SKM-1 (cell line): ENCODE measurements at regions not wholly inside any gene's neighbourhood (a gene's known extent, or its start where the extent isn't known, plus 50 kb on each side); places are given as distances from the start of the nearest gene placed in this dataset.
"Not testable (repeated sequence)": the region's sequence is repeated elsewhere in the genome, so short reads cannot be mapped to it uniquely, and the experiment has no call there.

Experiments used
- DNase-seq: peaks from one replicate; lab custom pipeline; 2025; ENCODE audit not compliant: unreplicated experiment; lab: John Stamatoyannopoulos, UW

GRCh38 chr21:19031953-19032352 is 628.4 kb upstream of the TMPRSS15 start:
- DNase-seq: no peak

- no peak for DNase-seq
Observed at GRCh38 chr21:19034041-19034440, 630.5 kb upstream of the TMPRSS15 start.

GRCh38 chr21:19034560-19034959 is 631.0 kb upstream of the TMPRSS15 start:
- no peak for DNase-seq

GRCh38 chr21:19045876-19046275 is 642.3 kb upstream of the TMPRSS15 start:
- no peak for DNase-seq

GRCh38 chr21:19048098-19048672 is 644.6 kb upstream of the TMPRSS15 start:
- DNase-seq: no peak

- no peak for DNase-seq
Observed at GRCh38 chr21:19049567-19049966, 646.0 kb upstream of the TMPRSS15 start.

- DNase-seq: no peak
Observed at GRCh38 chr21:19065164-19065563, 661.6 kb upstream of the TMPRSS15 start.

GRCh38 chr21:19076031-19076430 is 672.4 kb upstream of the TMPRSS15 start:
- DNase-seq: no peak

- no peak for DNase-seq
Observed at GRCh38 chr21:19109694-19110093, 706.1 kb upstream of the TMPRSS15 start.

GRCh38 chr21:19119259-19119658 is 715.7 kb upstream of the TMPRSS15 start:
- not testable (repeated sequence) for DNase-seq

GRCh38 chr21:19120591-19120990 is 717.0 kb upstream of the TMPRSS15 start:
- DNase-seq: no peak

GRCh38 chr21:19122356-19122755 is 718.8 kb upstream of the TMPRSS15 start:
- DNase-seq: no peak

GRCh38 chr21:19123053-19123452 is 719.5 kb upstream of the TMPRSS15 start:
- DNase-seq: no peak

GRCh38 chr21:19123525-19123924 is 719.9 kb upstream of the TMPRSS15 start:
- no peak for DNase-seq

GRCh38 chr21:19124691-19125090 is 721.1 kb upstream of the TMPRSS15 start:
- no peak for DNase-seq

- DNase-seq: no peak
Observed at GRCh38 chr21:19130379-19131028, 726.9 kb upstream of the TMPRSS15 start.

- no peak for DNase-seq
Observed at GRCh38 chr21:19141511-19141910, 737.9 kb upstream of the TMPRSS15 start.

GRCh38 chr21:19145682-19146293 is 742.2 kb upstream of the TMPRSS15 start:
- DNase-seq: no peak

GRCh38 chr21:19148056-19148455 is 744.5 kb upstream of the TMPRSS15 start:
- DNase-seq: no peak

GRCh38 chr21:19171585-19171984 is 768.0 kb upstream of the TMPRSS15 start:
- DNase-seq: no peak

- DNase-seq: no peak
Observed at GRCh38 chr21:19181604-19182140, 778.1 kb upstream of the TMPRSS15 start.

GRCh38 chr21:19197950-19198349 is 794.4 kb upstream of the TMPRSS15 start:
- no peak for DNase-seq
